GM21717 (cell line): ENCODE measurements at regions not wholly inside any gene's neighbourhood (a gene's known extent, or its start where the extent isn't known, plus 50 kb on each side); places are given as distances from the start of the nearest gene placed in this dataset.
"Not testable (repeated sequence)": the region's sequence is repeated elsewhere in the genome, so short reads cannot be mapped to it uniquely, and the experiment has no call there.

ENCODE experiments used
- ATAC-seq: cut with Tn5 transposase; IDR thresholded peaks from one replicate; pipeline ENCODE4 v1.9.1; 2021; ENCODE audit warnings: mild to moderate bottlenecking, moderate library complexity; ENCODE audit not compliant: unreplicated experiment

DNA sequence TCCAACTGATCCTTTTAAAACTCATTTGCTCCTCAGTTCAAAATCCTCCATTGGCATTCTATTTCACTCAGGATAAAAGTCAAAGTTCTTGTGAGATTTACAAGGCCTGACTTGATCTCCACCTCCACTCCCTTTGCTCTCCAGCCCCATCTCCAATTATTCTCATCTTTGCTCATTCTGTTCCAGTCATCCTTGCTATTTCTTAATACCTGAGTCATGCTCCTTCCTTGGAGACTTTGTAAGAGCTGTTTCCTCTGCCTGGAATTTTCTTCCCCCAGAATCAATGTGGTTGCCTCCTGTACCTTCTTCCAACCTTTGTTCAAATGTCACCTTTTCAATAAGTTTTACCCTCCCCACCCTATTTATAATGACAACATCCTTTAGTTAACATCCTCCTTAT, 373.5 kb downstream of the HTR1B start:
- no peak for ATAC-seq

GRCh38 chr6:77087794-77088318, 375.4 kb downstream of the HTR1B start:
- not testable (repeated sequence) for ATAC-seq

GRCh38 chr6:77074037-77074713, 389.1 kb downstream of the HTR1B start:
- no peak for ATAC-seq

- no peak for ATAC-seq
Measured at GRCh38 chr6:77073410-77073760, 389.9 kb downstream of the HTR1B start.

DNA sequence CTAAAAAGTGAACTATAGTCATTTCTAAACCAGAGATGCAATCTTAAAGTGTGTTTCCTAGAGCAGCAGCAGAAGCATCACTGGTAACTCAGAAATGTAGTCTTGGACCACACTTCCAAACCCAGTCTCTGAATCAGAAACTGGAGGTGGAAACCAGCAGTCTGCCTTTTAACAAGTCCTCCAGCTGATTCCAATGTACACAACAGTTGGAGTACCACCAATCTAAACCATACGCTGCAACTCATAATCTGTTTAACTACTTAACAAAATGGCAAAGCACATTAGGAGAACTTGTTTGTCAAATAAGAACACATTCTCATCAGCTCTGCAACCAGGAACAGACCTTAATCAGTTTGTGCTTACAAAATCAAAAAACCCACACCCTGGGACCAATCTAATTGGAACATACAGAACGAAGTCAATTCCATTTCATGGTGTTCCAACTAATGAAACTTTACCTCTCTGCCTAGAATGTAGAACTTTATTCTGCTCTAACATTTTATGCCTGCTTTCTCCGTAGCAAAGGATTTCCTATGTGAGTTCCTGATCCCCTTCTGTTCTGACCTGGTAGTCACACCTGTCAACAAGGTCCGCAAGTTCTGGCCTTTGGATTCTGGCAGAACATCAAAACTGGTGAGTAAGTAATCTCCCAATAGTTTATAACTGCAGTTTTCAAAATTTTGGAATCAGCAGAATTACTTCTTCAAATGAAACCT, 390.4 kb downstream of the HTR1B start:
- no peak for ATAC-seq

DNA sequence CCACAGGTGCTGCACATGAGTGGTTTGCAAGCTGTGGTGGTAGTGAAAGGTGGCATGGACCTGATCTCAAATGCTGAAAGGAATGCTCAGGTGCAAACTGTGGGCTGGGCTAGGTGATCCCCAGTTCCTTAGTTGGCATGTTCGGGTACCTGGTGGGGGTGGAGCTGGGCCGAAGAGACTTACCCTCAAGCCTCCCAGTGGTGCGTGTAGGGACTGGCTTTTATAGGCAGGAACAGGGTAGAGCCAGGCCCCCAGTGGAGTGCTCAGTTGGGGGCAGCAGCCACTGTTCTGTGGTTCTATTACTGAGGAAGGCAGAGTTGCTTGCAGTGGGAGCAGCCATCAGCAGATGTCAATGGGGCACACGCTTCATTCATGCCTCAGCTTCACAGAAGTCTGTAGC, 399.8 kb downstream of the HTR1B start:
- ATAC-seq: no peak

DNA sequence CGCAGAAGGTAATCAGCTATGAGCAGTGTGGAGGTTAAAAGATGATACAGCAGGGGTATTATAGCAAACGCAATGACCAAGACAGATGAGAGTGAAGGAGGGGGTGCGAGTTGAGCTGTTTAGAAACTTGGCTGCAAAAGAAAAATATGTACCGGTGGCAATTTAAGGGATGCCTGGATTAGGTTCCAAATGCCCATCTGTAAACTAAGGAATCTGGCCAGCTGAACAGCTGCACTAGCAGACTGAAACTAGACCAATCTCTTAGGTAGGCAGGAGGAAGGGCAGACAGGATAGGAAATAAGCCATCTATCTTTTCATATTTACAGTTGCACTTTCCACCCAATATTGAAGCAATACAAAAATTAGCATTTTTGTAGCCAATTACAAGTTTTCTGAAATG, 407.6 kb downstream of the HTR1B start:
- ATAC-seq: no peak

- ATAC-seq: no peak
Measured at GRCh38 chr6:77040568-77041195, 422.6 kb downstream of the HTR1B start.

DNA sequence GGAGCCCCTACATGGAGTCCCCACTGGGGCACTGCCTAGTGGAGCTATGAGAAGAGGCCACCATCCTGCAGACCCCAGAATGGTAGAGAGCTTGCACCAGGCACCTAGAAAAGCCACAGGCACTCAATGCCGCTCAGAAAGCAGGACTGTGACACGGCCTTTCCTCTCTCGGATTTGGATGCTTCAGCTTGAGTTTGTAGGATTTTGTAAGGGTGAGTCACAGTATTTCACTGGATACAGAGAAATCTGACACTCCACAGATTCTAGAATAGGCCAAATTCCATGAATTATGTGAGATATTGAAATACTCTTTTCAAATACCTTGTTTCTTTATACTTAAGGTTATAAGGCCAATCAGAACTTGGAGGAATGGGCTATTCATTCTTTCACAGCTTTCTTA, 424.5 kb downstream of the HTR1B start:
- ATAC-seq: no peak

DNA sequence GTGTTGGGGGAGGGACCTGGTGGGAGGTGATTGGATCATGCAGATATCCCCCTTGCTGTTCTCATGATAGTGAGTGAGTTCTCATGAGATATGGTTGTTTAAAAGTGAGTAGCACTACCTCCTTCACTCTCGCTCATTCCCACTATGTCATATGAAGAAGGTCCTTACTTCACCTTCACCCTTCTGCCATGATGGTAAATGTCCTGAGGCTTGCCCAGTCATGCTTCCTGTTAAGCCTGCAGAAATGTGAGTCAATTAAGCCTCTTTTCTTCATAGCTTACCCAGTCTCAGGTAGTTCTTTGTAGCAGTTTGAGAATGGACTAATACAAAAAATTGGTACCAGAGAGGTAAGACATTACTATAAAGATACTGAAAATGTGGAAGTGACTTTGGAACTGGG, 425.9 kb downstream of the HTR1B start:
- no peak for ATAC-seq

GRCh38 chr6:77036400-77036799, 426.9 kb downstream of the HTR1B start:
- no peak for ATAC-seq

- ATAC-seq: no peak
Measured at GRCh38 chr6:77034161-77034560, 429.1 kb downstream of the HTR1B start.

DNA sequence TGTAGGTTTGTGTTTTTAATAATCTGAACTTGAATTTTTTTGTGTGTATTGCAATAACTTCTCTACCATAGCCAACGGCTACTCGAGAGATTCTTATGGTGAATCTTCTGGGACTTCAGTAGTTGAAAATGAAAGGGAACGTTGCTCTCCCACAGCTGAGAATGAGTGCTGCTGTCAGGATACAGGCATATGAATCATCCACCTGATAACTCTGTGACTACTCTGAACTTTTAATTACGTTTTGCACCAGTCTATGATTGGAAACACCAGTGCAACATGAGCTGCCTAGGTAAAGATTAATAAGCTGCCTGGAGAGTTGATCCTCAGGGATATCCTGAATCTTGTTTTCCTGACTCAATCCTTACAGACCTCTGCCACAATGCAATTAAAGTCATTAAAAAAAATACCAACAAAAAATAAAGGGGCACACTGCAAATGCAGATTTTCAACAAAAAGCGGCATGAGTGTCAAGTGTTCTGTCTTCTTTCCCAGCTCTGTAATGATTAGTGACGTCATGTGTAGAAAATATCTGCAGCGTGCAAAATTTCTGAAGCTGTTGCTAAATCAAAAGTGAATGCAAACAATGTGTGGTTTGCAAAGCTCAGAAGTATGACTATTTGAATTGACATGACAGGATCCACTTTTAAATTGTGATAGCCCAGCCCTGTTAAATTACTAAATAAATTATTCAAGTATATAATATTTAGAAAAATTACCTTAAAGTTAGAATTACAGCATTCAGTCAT, 432.2 kb downstream of the HTR1B start:
- no peak for ATAC-seq

- no peak for ATAC-seq
Measured at GRCh38 chr6:77026341-77026740, 436.9 kb downstream of the HTR1B start.

DNA sequence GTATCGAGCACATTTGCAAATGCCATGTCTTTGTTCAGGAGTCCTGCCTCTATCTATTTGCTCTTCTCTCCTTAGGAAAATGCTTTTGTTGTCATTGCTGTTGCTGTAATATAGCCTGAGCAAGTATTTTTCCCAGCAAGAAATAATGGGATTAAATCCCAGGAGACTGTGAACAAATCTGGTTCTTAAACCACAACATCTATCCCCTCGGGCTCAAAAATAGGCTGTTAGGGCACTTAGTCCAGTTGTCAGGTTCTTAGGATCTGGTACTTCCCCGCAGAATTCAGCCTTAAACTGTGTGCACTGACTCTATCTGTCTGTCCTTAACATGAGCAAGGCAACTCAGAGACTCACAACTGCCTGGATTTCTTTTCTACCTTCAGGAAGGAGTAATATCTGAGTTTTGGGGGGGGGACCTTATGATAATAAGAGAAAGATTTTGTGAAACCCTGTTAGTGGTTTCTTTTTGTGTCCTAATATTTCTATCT, 437.5 kb downstream of the HTR1B start:
- no peak for ATAC-seq

GRCh38 chr6:77021778-77022177, 441.5 kb downstream of the HTR1B start:
- ATAC-seq: no peak

DNA sequence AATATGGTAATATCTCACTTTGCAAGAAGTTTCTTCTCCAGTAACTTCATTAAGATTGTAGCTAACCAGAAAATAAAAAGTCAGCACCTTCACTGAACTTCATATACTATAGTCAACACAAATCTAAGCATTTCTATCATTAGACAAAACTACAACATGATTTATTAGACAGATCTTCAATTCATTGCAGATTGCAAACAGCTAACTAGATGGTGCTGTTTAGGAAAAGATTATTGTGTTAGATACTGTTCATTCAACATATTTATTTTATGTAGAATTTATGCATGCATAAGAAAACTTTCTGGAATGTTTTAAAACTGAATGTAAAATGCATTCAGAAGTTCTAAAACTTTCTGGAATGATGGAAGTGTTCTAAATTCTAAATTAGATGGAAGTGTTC, 442.1 kb downstream of the HTR1B start:
- no peak for ATAC-seq

- no peak for ATAC-seq
Measured at GRCh38 chr6:77019081-77019480, 444.2 kb downstream of the HTR1B start.

- no peak for ATAC-seq
Measured at GRCh38 chr6:77017537-77017936, 445.8 kb downstream of the HTR1B start.

- ATAC-seq: no peak
Measured at GRCh38 chr6:77015350-77015749, 447.9 kb downstream of the HTR1B start.

GRCh38 chr6:77011929-77012545, 451.3 kb downstream of the HTR1B start:
- no peak for ATAC-seq
